Activated T-cell treated with anti-CD3 and anti-CD28 coated beads for 48 hours (primary cell): ENCODE measurements at regions not wholly inside any gene's neighbourhood (a gene's known extent, or its start where the extent isn't known, plus 50 kb on each side); places are given as distances from the start of the nearest gene placed in this dataset.
"Not testable (repeated sequence)": the region's sequence is repeated elsewhere in the genome, so short reads cannot be mapped to it uniquely, and the experiment has no call there.

Experiments
- DNase-seq: peaks from one replicate; pipeline ENCODE4 v3.0.0-alpha.2; 2020; ENCODE audit warnings: low read depth

DNA sequence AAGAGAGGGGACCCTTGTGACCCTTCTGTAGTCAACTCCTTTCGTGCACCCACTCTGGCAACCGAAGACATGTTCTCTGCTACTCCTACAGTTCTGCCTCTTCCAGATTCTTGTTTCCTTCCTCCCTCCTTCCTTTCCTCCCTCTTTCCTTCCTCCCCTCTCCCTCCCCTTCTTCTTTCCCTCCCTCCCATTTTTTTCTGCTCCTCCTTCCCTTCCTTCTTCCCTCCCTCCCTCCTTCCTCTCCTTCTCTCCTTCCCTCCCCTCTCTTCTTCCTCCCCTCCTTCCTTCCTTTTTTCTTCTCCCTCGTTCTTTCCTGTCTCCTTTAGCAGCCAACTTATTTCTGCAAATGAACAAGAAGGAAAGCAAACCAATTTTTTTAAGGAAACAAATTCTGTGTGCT lies 111.5 kb downstream of the NPTX2 start:
- no peak for DNase-seq

DNA sequence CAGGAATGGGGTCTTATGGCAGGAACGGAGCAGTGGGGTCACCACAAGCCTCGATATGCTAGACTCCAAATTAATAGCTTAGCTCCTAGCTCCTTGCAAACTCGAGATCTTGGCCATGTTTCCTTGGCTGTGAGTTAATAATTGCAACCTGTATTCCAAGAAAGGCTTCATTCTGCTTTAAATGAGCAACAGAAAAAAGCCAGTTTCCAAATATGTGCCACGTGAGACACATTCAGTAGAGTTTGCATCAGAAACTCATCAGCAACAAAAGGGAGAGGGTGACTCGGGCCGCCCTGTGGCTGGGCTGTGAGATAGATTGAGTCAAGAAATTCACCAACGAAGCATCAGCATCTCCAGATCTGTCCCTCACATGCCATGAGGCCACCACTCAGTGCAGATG lies 112.0 kb downstream of the NPTX2 start:
- no peak for DNase-seq

DNA sequence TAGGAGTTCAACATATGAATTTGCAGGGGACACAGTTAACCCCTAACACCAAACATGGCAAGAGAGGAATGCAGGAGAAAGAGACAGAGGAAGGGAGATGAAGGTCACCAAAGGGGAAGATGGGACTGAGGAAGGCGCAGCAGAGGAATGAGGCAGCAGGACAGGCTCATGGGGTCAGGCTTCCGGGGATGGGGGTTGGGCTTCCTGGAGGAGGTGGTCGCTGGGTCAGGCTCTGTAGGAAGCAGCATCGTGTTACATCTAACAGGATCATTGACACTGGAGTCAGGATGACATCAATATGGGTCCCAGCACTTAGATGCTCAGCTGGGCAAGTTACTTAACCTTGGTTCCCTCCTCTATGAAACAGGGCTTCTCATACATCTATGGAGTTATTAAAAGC lies 113.2 kb downstream of the NPTX2 start:
- no peak for DNase-seq

DNA sequence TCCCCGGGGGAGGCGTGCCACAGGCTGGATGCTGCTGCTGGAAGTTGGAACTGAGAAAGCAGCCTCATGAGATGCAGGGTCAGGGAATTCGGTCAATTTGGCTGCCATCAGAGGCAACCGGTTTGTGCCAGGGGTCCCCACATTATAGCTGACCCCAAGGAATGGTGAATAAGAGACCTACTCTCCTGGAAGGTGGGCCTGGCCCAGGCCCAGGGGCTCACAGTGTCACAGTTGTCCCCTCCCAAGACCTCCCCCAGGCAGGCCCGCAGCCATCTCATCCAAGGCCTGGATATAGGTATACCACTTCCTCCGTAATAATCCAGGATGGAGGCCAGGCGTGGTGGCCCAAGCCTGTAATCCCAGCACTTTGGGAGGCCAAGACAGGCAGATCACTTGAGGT lies 114.6 kb downstream of the NPTX2 start:
- DNase-seq = no peak

DNA sequence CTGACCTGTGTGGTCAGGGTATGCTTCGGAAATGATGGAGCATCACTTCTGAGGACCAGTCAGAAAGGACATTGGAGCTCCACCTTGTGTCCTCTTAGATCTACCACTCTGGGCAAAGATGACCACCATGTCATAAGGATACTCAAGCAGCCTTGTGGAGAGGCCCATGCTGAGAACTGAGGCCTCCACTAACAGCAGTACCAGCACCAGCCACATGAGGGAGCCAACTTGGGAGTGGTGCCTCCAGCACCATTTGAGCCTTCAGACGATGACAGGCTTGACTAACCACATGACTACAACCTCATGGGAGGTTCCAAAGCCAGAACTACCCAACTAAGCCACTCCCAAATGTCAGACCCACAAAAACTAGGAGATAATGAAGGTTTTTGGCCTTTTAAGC lies 116.0 kb downstream of the NPTX2 start:
- peak; percentile 49 for DNase-seq

DNA sequence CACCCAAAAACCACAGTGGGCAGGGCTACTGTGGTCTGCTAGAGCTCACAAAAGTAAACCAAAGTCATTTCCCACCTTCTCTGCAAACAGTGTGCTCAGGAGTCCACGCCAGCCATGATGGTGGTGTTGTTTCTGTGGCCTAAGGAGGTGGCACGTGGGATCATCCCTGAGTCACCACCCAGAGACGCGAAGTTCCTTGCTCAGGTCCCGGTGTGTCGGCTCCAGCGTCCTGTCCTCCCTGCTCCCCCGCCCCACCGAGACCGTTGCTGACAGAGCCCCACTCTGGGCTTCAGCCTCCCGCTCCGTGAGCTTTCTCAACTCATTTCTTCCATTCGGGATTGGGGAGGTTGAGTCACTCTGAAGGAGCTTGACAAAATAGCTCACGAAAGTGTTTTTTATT lies 118.7 kb downstream of the NPTX2 start:
- no peak for DNase-seq

DNA sequence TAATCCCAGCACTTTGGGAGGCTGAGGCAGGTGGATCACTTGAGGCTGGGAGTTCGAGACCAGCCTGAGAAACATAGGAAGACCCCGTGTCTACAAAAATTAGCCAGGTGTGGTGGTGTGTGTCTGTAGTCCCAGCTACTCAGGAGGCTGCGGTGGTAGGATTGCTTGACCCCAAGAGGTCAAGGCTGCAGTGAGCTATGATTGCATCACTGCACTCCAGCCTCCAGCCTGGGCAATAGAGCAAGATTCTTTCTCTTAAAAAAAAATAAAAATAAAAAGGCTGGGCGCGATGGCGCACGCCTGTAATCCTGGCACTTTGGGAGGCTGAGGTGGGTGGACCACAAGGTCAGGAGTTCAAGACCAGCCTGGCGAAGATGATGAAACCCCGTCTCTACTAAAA lies 119.4 kb downstream of the NPTX2 start:
- not testable (repeated sequence) for DNase-seq

DNA sequence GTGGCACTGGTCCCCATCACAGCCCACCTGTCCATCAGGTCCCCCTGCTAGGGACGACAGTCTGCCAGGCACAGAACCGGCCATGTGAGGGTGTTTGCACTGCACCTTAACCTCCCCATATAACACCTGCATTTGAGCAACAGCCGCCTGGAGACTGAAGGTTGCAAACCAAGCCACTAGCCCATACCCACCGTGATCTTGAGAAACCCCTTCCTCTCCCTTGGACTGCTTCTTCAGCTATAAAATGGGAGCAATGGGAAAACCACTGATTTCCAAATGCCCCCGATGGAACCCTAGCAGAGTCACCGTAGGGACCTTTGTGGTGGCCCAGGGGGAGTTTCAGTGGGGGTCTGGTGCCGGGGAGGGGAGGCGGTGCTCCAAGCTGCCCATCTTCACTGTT lies 120.1 kb downstream of the NPTX2 start:
- DNase-seq = no peak

DNA sequence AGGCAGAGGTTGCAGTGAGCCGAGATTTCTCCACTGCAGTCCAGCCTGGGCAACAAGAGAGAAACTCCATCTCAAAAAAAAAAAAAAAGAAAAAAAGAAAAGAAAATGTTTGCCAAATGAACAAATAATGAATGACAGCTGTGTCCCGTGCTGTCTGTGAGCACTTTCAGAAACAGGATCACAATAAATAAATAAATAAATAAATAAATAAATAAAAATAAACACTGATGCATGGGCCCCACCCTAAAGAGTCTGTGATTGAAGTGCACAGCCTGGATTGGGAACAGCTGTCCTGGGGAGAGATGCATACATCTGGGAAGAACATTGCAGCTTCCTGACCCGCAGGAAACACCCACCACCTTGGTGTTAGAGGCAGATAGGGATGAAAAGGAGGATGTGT lies 123.6 kb downstream of the NPTX2 start:
- DNase-seq = no peak

DNA sequence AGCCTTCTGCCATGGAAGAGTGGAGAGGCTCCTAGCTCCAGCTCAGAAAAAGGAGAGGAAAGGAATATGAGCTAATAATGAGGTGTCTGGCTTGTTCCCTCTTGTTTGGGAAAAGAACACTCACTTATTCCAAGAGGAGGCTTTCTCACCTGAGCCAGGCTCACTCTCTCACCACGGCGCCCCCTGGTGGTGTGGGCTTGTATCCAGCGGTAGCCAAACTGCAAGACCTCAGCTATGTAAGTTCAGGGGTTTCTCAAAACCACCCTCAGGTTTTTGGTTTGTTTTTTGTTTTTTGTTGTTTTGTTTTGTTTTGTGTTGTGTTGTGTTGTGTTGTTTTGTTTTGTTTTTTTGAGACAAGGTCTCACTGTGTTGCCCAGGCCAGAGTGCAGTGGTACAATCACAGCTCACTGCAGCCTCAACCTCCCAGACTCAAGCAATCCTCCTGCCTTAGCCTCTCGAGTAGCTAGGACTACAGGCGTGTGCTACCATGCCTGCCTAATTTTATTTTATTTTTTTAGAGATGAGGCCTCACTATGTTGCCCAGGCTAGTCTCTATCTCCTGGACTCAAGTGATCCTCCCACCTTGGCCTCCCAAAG lies 124.0 kb downstream of the TMEM130 start:
- peak; percentile 63 for DNase-seq

DNA sequence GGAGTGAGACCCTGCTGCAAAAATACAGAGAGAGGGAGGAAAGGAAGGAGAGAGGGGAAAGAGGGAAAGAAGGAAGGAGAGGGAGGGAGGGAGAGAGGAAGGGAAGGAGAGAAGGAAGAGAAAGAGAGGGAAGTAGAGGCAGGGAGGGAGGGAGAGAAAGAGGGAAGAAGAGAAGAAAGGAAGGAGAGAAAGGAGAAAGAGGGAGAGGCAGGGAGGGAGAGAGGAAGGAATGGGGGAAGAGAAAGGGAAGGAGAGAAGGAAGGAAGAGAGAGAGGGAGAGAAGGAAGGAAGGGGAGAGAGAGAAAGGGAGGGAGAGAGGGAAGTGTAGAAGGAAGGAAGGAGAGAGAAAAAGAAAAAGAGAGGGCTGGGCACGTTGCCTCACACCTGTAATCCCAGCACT lies 121.7 kb downstream of the TMEM130 start:
- DNase-seq = no peak

DNA sequence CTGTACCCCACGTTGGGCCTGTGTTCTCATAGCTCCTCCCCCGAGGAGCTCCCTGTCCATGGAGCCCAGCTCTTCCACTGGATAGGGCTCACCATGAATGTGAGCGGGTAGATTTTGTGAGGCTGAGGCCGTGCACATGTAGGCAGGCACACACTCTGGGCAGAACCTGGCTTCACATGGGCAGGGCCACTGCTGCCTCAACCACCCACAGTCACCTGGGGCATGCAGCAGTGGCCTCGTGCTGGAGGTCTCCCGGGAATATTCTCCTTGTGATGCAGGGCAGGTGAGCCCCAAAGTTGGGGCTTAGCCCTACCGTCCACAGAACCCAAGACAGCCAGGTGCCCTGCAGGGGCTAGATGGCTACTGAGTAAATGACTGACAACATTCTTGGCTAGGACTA lies 116.6 kb downstream of the TMEM130 start:
- DNase-seq = no peak

DNA sequence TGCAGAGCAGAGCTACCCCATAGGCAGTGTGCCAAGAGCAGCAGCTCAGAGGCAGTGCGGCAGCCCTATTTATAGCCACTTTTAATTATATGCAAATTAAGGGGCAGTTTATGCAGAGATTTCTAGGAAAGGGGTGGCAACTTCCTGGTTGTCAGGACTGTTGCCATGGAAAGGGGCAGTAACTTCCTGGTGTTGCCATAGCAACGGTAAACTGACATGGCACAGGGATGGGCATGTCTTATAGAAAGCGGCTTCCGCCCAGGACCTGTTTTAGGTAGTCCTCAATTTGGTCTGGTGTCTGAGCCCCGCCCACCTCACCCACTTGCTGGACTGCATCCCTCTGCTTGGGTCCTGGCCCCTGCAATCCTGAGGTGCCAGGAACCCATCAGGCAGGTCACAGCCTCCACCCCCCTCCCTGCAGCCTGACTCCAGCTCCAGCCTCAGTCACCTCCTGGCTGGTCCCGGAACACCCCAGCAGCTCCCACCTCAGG lies 115.8 kb downstream of the TMEM130 start:
- DNase-seq = no peak

DNA sequence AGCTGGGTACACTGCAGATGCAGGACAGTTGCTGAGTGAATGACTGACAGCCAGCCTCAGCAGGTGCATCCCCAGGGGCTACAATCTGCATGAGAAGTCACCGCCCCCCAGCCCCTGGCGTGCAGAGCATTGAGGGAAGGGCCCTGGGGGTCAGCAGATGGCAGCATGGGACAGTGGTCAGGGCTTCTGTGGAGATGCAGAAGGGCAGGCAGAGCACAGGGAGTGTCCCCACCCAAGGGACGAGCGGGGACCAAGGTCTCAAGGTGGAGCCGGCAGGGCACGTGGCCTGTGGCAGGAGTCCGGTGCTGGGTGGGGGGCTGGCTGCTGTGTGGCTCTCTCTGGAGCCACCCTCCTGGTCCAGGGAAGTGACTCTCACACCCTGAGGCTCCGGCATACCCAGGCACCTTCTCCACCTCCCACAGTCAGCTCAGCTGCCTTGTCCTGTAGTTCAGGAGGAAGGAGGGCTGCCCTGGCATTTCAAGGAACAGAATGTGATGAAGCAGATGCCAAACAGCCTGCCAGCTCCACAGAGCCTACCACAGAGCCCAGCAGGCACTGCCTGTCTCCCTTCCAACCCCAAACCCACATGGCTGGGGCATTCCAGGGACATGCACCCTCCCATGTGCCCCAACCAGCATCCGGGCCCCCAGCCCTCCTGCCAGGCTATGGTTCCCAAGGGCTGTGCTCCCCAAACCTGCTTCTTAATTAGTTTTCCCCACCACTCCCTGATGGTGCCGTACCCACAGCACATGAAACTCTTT lies 114.5 kb downstream of the TMEM130 start:
- DNase-seq = no peak

DNA sequence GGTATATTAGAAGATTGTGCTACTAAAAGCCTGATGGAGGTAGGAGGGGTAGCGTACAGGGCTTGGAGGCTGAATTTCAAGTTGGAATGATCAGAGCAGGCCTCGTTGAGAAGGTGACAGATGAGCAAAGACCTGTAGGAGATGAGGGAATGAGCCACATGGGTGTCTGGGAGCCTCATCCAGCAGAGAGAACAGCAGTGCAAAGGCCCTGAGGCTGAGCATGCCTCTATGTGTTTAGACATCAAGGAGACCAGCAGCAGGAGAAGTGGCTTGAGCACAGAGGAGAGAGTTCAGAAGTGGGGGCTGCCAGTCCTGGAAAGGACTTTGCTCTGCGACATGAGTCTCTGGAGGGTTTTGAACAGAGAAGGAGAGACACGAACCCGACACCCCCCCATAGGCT lies 111.7 kb downstream of the TMEM130 start:
- no peak for DNase-seq

DNA sequence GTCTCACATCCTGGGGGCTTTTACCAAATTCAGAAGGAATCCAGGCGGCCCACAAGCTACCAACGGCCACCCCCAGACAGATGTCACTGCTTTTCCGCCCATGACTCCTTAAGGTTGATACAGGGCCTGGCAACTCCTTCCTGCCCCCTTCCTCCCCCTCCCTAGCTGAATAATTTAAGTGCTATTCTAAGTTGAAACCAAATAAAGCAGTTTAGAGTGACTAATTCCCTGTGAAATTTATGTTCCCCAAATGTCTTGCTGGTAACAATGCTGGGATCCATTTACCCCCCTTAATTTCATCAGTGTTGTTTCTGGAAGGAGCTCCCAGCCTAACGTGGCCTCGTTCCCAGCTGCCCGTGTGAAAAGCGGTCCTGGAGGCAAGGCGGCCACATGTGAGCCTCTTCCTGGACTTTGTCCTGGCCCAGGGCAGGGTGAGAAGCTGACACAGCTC lies 109.6 kb downstream of the TMEM130 start:
- no peak for DNase-seq

DNA sequence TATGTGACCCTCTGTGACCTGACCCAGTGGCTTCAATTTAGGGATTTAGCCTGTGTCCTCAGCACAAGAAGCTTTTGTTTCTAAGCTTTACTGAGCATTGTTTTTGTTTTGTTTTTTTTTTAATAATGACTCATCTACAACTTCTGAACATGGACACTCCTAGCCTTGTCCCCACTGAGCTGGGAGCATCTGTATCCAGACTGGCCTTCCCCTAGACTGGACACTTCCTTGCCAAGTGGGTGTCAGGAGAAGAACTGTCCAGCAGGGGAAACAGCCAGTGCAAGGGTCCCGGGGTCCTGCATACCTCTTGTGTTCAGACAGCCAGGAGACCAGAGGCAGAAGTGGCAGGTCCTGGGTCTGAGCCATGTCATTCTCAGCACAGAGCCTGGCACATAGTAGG lies 108.6 kb downstream of the TMEM130 start:
- DNase-seq = no peak

DNA sequence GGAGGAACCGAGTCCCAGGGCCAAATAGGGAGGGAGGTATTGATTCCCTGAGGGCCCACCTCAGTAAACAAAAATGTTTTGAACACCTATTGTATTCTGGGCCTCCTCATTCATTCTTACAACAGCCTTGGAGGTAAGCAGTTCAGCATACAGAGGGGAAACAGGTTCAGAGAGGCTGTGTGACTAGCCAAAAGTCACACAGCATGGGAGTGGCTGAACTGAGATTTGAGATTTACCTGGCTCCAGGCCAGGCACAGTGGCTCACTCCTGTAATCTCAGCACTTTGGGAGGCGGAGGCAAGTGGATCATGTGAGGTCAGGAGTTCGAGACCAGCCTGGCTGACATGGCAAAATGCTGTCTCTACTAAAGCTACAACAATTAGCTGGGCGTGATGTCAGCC lies 107.2 kb downstream of the TMEM130 start:
- no peak for DNase-seq

DNA sequence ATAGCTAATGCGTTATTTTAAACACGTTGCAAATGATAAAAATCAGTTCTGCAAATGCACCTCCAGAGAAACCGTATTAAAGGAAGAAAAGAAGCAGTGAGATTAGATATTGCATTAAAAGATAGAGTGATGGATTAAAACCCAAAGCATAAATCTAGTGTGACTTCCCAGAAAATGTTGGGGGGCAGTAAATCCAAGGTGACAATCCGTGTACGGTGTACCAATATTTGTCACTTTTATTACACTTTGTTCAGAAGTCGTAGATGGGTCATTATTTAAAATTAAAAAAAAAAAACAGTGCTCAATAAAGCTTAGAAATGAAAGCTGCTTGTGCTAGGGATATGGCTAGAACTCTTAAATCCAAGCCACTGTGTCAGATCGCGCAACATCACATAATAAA lies 106.4 kb downstream of the TMEM130 start:
- DNase-seq = no peak

DNA sequence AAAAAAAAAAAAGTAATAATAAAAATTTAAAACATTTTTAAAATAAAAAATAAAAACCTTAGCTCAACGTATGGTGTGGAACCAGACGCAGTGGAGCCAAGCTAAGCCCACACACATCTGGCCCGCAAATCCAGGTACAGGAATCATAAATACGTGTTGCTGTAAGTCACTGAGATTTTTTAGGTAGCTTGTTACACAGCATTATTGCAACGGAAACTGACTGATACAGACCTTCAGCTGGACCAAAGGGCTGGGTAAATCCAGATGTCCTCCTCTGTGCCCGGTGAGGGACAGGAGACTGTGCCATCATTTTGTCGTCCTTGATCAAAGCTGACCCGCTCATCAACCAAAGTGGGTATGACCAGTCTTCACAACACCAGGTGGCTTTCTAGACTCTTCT lies 104.9 kb downstream of the TMEM130 start:
- no peak for DNase-seq

DNA sequence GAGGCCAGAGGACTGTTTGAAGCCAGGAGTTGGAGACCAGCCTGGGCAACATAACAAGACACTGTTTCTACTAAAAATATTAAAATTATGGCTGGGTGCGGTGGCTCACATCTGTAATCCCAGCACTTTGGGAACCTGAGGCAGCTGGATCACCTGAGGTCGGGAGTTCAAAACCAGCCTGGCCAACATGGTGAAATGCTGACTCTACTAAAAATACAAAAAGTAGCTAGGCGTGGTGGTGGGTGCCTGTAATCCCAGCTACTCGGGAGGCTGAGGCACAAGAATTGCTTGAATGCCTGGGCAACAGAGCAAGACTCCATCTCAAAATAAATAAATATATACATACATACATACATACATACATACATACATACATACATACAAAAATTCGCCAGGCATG lies 99.7 kb downstream of the TMEM130 start:
- not testable (repeated sequence) for DNase-seq

DNA sequence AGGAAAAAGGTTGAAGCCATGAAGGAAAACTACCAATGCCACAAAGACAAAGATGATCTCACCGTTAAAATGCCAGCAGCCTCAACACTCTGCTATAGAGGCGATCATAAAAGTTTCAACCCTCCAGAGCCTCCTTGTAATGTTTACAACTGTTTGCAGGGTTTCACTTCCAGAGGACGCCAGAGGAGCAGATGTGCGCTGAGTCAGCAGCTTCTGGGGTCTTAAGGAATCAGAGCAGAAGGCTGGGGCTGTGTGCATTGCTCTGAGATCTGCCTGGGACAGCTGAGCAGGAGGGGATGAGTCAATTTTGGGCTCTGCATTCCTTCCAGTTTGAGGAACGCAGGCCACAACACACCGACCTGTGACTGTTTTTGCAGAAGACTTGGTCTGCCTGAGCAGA lies 98.3 kb downstream of the TMEM130 start:
- DNase-seq = no peak

DNA sequence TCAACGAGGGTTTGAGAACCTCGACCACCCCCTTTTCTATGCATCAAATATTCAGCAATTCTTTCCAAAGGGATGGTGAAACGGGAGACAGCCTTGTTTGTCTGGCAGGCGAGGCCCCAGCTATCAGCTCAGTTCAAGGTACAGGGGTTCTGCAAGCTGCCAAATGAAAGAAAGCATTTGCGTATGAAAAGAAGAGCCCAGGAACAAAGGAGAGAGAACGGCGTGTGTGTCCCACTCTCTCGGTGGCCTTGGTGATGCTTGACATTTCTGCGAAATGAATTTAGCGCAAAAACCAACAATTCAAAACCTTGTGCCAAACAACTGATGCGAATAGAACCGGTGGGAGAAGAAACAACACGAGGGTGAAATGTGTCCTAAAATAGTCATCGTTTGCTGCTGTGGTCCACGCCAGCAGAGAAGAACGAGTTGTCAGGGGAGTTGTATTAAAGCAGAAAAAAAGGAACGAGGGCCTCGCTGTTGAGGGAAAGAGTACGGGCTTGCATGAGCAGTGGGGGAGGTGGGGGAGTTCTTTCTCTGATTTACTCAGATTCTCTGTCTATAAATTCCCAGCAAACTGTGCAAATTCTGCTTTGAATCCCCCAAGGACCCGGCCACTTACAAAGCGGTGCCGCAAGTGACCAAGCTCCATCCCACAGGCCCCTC lies 97.7 kb downstream of the TMEM130 start:
- no peak for DNase-seq
